ENCODE measurements at regions not wholly inside any gene's neighbourhood (a gene's known extent, or its start where the extent isn't known, plus 50 kb on each side); places are given as distances from the start of the nearest gene placed in this dataset.

DNA sequence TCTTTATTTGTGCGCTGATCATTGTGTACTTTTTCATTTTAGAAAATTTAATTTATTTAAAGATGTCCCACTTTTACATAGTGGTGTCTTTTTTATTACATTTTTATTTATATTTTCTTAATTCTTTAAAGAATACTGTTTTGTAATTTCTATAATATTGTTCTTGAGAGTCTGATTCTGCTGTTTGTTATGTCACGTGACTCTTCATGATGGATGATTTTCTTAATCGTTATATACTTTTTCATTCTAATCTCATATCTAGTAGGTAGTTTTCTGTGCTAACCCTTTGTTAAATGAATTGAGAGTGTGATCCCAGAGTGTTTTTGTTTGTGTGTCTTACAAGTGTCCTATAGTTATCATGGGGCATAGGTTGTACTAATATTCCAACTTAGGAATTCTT is 568.2 kb upstream of the AMOT start:
- no peak for DNase-seq
- no peaks in the 10 kb centered on the region for H4K20me1 ChIP-seq (ENCODE audit: insufficient read depth, low read depth, low read length)
- H3K4me3 ChIP-seq (ENCODE audit: low read length) = no peak overlapping the region
- no peaks in the 10 kb centered on the region for H3K79me2 ChIP-seq (ENCODE audit: low read length)
- no peaks in the 10 kb centered on the region for H3K4me1 ChIP-seq (ENCODE audit: low read length)
- no peaks in the 10 kb centered on the region for H3K27me3 ChIP-seq (ENCODE audit: low read length)
- H3K9ac ChIP-seq (ENCODE audit: low read length) = no peak overlapping the region
- no peak overlapping the region for H3K4me2 ChIP-seq (ENCODE audit: low read depth, low read length, poor library complexity, severe bottlenecking)
- H3K9me3 ChIP-seq (ENCODE audit: low read length) = no peaks in the 10 kb centered on the region; the same call in 1 of the 2 replicates
- H2AFZ ChIP-seq (ENCODE audit: low read length) = no peak overlapping the region
- no peaks in the 10 kb centered on the region for H3K36me3 ChIP-seq (ENCODE audit: insufficient read depth, low read length)
- H3K27ac ChIP-seq (ENCODE audit: low read length) = no peak overlapping the region
- H3K9me2 ChIP-seq (replicated peaks; ENCODE audit: insufficient read depth, low read length) = no peaks in the 10 kb centered on the region; the same call in 1 of the 2 replicates

DNA sequence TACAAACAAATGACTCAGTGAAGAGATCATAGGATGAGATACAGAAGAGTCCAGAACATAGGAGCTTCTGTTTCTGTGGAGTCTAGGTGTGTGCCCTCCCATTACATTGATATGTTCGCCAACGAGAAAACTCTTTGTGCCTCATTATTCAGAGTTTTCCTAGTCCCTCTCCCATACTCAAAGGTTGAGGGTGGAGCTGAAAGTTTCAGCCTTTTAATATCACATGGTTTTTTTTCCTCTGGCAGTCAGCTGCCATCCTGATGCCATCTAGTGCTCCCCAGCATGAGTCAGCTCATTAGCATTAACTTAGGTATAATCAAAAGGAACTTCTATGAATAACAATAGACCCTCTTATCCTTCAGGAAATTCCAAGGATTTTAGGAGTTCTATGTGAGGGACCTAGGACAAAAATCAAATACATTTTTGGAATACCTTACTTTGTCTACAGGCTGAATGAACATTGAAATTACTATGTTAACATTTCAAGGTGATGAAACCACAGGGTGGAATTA is 559.6 kb upstream of the AMOT start:
- no peaks in the 10 kb centered on the region for H3K36me3 ChIP-seq (ENCODE audit: insufficient read depth, low read length)
- H3K4me2 ChIP-seq (ENCODE audit: low read depth, low read length, poor library complexity, severe bottlenecking) = no peak overlapping the region
- no peak overlapping the region for H3K4me3 ChIP-seq (ENCODE audit: low read length)
- no peaks in the 10 kb centered on the region for H3K9me3 ChIP-seq (ENCODE audit: low read length)
- no peaks in the 10 kb centered on the region for H3K27me3 ChIP-seq (ENCODE audit: low read length)
- H3K9me2 ChIP-seq (replicated peaks; ENCODE audit: insufficient read depth, low read length) = no peaks in the 10 kb centered on the region
- no peaks in the 10 kb centered on the region for H3K79me2 ChIP-seq (ENCODE audit: low read length)
- no peak overlapping the region for H3K9ac ChIP-seq (ENCODE audit: low read length)
- H3K4me1 ChIP-seq (ENCODE audit: low read length) = no peaks in the 10 kb centered on the region
- H2AFZ ChIP-seq (ENCODE audit: low read length) = no peak overlapping the region
- H3K27ac ChIP-seq (ENCODE audit: low read length) = no peak overlapping the region
- H4K20me1 ChIP-seq (ENCODE audit: insufficient read depth, low read depth, low read length) = no peaks in the 10 kb centered on the region
- DNase-seq = no peak

DNA sequence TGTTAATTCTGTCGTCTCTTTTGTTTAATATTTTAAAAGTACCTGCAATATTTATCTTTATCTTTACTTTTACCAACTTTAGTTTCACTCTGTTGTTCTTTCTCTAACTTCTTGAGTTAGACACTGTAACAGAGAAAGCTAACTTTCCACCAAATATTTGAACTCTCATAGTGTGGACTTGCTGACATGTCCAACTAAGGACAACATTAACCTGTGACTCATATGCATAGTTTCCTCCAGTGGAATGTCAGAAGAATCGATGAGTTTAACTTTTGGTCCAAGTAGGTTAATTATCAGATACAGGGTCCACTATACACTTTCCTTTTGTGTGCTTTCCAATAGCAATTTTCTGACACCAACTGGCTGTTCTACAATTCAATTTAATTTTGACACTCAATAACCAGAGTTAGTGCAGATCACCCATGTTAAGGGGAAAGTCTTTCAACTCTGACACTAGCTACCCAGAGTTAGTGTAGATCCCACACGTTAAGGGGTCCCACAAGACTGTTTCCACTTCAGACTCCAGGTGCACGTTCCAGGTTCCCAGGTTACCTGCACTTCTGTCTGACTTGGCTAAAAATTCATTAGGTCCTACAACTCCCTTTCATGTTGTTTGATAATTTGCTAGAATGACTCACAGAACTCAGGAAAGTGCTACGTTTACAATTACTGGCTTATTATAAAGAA is 559.0 kb upstream of the AMOT start:
- Histone ChIP-seq H3K4me2 (ENCODE audit: low read depth, low read length, poor library complexity, severe bottlenecking) (no peak overlapping the region), H3K9ac (ENCODE audit: low read length) (no peak overlapping the region), H3K27me3 (ENCODE audit: low read length) (no peaks in the 10 kb centered on the region), H2AFZ (ENCODE audit: low read length) (no peak overlapping the region), H3K27ac (ENCODE audit: low read length) (no peak overlapping the region), H4K20me1 (ENCODE audit: insufficient read depth, low read depth, low read length) (no peaks in the 10 kb centered on the region), H3K4me3 (ENCODE audit: low read length) (no peak overlapping the region), H3K79me2 (ENCODE audit: low read length) (no peaks in the 10 kb centered on the region), H3K9me2 (replicated peaks; ENCODE audit: insufficient read depth, low read length) (no peaks in the 10 kb centered on the region), H3K36me3 (ENCODE audit: insufficient read depth, low read length) (no peaks in the 10 kb centered on the region), H3K9me3 (ENCODE audit: low read length) (no peaks in the 10 kb centered on the region), H3K4me1 (ENCODE audit: low read length) (no peaks in the 10 kb centered on the region)
- DNase-seq = no peak

DNA sequence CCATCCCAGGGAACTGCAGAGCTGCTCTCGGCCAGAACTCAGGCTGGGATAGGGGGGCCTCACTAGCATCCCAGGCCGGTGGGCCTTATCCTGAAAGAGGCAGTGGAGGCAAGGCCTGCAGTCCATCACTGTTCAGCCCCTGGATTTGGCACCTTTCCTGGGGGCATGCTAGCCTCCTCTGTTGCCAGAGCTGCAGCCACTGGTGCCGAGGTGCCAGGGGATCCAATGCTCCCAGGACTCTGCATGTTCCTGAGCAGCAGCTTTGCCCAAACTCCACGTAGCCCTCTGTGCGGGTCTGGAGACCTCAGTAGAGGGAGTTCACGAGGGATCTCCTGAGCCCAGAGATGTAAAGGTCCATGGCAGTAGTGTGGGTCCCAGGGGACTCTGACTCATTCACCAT is 551.7 kb upstream of the AMOT start:
- DNase-seq = no peak
- Histone ChIP-seq H4K20me1 (ENCODE audit: insufficient read depth, low read depth, low read length) (no peaks in the 10 kb centered on the region), H3K27me3 (ENCODE audit: low read length) (no peaks in the 10 kb centered on the region), H3K27ac (ENCODE audit: low read length) (no peak overlapping the region), H3K9ac (ENCODE audit: low read length) (no peak overlapping the region), H3K9me2 (replicated peaks; ENCODE audit: insufficient read depth, low read length) (no peaks in the 10 kb centered on the region), H3K79me2 (ENCODE audit: low read length) (no peaks in the 10 kb centered on the region), H3K4me3 (ENCODE audit: low read length) (no peak overlapping the region), H2AFZ (ENCODE audit: low read length) (no peak overlapping the region), H3K4me1 (ENCODE audit: low read length) (no peaks in the 10 kb centered on the region), H3K36me3 (ENCODE audit: insufficient read depth, low read length) (no peaks in the 10 kb centered on the region), H3K9me3 (ENCODE audit: low read length) (no peaks in the 10 kb centered on the region), H3K4me2 (ENCODE audit: low read depth, low read length, poor library complexity, severe bottlenecking) (no peak overlapping the region)

DNA sequence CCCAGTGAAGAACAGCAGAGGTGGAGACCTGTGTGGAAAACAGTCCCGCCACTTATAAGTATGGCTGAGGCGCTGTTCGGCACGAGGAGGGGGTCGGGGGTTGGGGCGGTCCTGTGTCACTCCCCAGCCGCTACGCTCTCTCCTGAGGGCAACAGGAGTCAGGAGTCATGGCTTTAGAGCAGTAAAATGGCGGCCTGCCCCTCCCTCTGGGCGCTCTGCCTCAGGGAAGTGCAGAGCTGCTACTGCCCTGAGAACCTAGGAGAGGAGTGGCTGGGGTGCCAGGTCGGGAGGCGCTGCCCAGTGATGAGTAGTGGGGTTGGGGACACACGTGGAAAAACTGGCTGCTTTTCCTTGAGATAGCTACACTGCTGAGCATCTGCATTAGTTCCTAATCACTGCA is 551.2 kb upstream of the AMOT start:
- no peak overlapping the region for H3K27ac ChIP-seq (ENCODE audit: low read length)
- no peak for DNase-seq
- H3K9me3 ChIP-seq (ENCODE audit: low read length) = no peaks in the 10 kb centered on the region
- H4K20me1 ChIP-seq (ENCODE audit: insufficient read depth, low read depth, low read length) = no peaks in the 10 kb centered on the region
- H3K27me3 ChIP-seq (ENCODE audit: low read length) = no peaks in the 10 kb centered on the region
- no peaks in the 10 kb centered on the region for H3K79me2 ChIP-seq (ENCODE audit: low read length)
- H3K9ac ChIP-seq (ENCODE audit: low read length) = no peak overlapping the region
- no peaks in the 10 kb centered on the region for H3K36me3 ChIP-seq (ENCODE audit: insufficient read depth, low read length)
- no peaks in the 10 kb centered on the region for H3K4me1 ChIP-seq (ENCODE audit: low read length)
- no peak overlapping the region for H3K4me2 ChIP-seq (ENCODE audit: low read depth, low read length, poor library complexity, severe bottlenecking)
- no peaks in the 10 kb centered on the region for H3K9me2 ChIP-seq (replicated peaks; ENCODE audit: insufficient read depth, low read length)
- H2AFZ ChIP-seq (ENCODE audit: low read length) = no peak overlapping the region
- H3K4me3 ChIP-seq (ENCODE audit: low read length) = no peak overlapping the region

DNA sequence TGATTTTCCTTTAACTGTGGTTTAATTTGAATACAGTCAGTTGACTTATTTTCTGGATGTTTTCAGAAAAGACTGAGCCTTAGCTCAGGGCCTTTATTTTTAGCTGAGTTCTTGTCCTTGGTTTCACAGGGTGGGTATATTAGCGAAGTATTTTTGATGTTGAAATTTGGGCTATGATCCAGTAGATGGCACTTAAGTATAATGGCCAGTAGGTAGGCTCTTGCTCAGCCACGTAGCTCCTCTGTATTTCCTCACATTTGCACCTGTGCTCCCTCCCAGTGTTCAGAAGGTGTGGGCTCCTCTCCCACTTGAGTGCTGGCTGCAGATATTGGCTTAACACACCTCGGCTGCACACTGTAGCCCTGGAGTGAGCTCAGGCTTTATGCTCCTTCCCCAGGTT is 549.9 kb upstream of the AMOT start:
- H3K4me2 ChIP-seq (ENCODE audit: low read depth, low read length, poor library complexity, severe bottlenecking) = no peak overlapping the region
- H2AFZ ChIP-seq (ENCODE audit: low read length) = no peak overlapping the region
- H4K20me1 ChIP-seq (ENCODE audit: insufficient read depth, low read depth, low read length) = no peaks in the 10 kb centered on the region
- H3K9me2 ChIP-seq (replicated peaks; ENCODE audit: insufficient read depth, low read length) = no peaks in the 10 kb centered on the region
- no peaks in the 10 kb centered on the region for H3K9me3 ChIP-seq (ENCODE audit: low read length)
- no peak overlapping the region for H3K4me3 ChIP-seq (ENCODE audit: low read length)
- no peaks in the 10 kb centered on the region for H3K27me3 ChIP-seq (ENCODE audit: low read length)
- no peak overlapping the region for H3K27ac ChIP-seq (ENCODE audit: low read length)
- H3K4me1 ChIP-seq (ENCODE audit: low read length) = no peaks in the 10 kb centered on the region
- no peaks in the 10 kb centered on the region for H3K36me3 ChIP-seq (ENCODE audit: insufficient read depth, low read length)
- no peak overlapping the region for H3K9ac ChIP-seq (ENCODE audit: low read length)
- no peak for DNase-seq
- H3K79me2 ChIP-seq (ENCODE audit: low read length) = no peaks in the 10 kb centered on the region

DNA sequence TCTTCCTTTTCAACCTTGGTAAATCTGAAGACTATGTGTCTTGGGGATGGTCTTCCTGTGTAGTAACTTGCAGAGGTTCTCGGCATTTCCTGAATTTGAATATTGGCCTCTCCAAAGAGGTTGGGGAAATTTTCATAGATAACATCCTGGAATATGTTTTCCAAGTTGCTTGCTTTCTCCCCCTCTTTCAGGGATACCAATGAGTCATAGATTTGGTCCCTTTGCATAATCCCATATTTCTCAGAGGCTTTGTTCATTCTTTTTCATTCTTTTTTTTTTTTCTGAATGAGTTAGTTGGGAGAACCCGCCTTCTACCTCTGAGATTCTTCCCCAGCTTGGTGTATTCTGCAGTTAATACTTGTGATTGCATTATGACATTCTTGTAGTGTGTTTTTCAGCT is 549.2 kb upstream of the AMOT start:
- Histone ChIP-seq H3K4me1 (ENCODE audit: low read length) (no peaks in the 10 kb centered on the region), H4K20me1 (ENCODE audit: insufficient read depth, low read depth, low read length) (no peaks in the 10 kb centered on the region), H2AFZ (ENCODE audit: low read length) (no peak overlapping the region), H3K79me2 (ENCODE audit: low read length) (no peaks in the 10 kb centered on the region), H3K4me2 (ENCODE audit: low read depth, low read length, poor library complexity, severe bottlenecking) (no peak overlapping the region), H3K9me3 (ENCODE audit: low read length) (no peaks in the 10 kb centered on the region), H3K9me2 (replicated peaks; ENCODE audit: insufficient read depth, low read length) (no peaks in the 10 kb centered on the region), H3K9ac (ENCODE audit: low read length) (no peak overlapping the region), H3K27ac (ENCODE audit: low read length) (no peak overlapping the region), H3K4me3 (ENCODE audit: low read length) (no peak overlapping the region), H3K36me3 (ENCODE audit: insufficient read depth, low read length) (no peaks in the 10 kb centered on the region), H3K27me3 (ENCODE audit: low read length) (no peaks in the 10 kb centered on the region)
- no peak for DNase-seq

DNA sequence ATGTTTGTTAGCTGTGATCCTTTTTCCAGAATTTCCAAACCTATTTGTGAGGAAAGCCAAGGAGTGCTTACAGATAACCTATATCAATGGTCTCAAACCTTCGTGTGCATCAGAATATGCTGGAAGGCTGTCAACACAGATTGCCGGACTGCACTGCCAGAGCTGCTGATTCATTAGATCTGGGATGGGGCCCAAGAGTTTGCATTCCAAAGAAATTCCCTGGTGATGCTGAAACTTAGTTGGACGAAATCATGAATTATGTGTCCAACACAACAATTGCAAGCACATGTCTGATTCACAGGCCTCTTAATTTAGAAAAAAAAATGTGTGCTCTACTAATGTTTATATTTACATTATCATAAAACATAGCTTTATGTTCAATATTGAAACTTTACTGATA is 544.0 kb upstream of the AMOT start:
- Histone ChIP-seq H3K4me3 (ENCODE audit: low read length) (no peak overlapping the region), H3K4me1 (ENCODE audit: low read length) (no peaks in the 10 kb centered on the region), H3K4me2 (ENCODE audit: low read depth, low read length, poor library complexity, severe bottlenecking) (no peak overlapping the region), H2AFZ (ENCODE audit: low read length) (no peak overlapping the region), H3K9me2 (replicated peaks; ENCODE audit: insufficient read depth, low read length) (no peaks in the 10 kb centered on the region), H3K79me2 (ENCODE audit: low read length) (no peaks in the 10 kb centered on the region), H3K9ac (ENCODE audit: low read length) (no peak overlapping the region), H3K27ac (ENCODE audit: low read length) (no peak overlapping the region), H4K20me1 (ENCODE audit: insufficient read depth, low read depth, low read length) (no peaks in the 10 kb centered on the region), H3K27me3 (ENCODE audit: low read length) (no peaks in the 10 kb centered on the region), H3K36me3 (ENCODE audit: insufficient read depth, low read length) (no peaks in the 10 kb centered on the region), H3K9me3 (ENCODE audit: low read length) (no peaks in the 10 kb centered on the region)
- DNase-seq = no peak
